DMS53 treated with DMSO at 0.1 percent for 48 hours (cell line): ENCODE measurements at regions not wholly inside any gene's neighbourhood (a gene's known extent, or its start where the extent isn't known, plus 50 kb on each side); places are given as distances from the start of the nearest gene placed in this dataset.
"Not testable (repeated sequence)": the region's sequence is repeated elsewhere in the genome, so short reads cannot be mapped to it uniquely, and the experiment has no call there.

Experiments
- DNase-seq: peaks from one replicate; lab custom pipeline; 2025; ENCODE audit not compliant: unreplicated experiment; lab: John Stamatoyannopoulos, UW

DNA sequence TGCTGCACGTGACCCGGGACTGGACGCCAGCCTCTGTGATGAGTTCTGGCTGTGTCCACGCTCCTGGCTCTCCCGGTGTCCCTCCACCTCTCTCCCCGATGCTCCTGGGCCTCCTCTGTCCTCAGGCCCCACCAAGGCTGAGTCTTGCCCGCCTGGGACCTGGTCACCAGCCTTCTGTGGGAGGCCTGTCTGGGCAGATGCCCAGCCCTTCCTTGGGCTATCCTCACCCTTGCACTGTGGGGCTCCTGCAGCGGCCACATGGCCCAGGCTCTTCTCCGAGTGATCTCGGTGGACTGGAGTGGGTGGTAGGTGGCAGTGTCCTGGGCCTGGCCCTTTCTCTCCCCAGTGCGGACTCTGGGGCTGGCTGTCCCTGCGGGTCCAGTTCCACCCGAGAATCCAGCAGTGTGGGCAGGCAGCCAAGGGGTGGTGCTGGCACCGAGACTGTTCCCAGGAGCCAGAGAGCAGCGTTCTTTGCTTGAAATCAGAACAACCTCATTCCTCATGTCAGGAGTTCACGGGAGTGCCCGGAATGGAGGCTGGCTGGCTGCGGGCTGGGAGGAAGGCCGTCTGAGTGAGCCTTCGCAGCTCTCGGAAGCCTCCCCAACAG lies 94.6 kb downstream of the TMEM121 start:
- not testable (repeated sequence) for DNase-seq

- DNase-seq, result not testable (repeated sequence)
Observed at GRCh38 chr14:105621479-105622328, 95.3 kb downstream of the TMEM121 start.

DNA sequence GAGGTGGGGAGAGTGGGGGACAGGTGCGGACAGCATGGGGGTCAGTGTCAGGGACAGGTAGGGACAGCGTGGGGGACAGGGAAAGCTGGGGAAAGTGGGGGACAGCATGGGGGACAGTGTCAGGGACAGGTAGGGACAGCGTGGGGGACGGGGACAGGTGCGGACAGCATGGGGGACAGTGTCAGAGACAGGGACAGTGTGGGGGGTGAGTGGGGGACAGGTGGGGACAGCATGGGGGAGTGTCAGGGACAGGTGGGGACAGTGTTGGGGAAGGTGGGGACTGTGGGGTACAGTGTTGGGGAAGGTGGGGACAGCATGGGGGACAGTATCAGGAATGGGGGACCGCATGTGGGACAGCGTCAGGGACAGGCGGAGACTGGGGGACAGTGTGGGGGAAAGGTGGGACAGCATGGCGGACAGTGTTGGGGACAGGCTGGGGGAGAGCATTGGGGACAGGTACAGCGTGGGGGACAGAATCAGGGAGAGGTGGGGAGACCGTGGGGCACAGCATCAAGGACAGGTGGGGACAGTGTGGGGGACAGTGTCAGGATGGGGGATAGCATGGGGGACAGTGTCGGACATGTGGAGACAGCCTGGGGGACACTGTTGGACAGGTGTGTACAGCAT lies 96.1 kb downstream of the TMEM121 start:
- no peak for DNase-seq

GRCh38 chr14:105623178-105623577 lies 96.8 kb downstream of the TMEM121 start:
- DNase-seq, result not testable (repeated sequence)

- not testable (repeated sequence) for DNase-seq
Observed at GRCh38 chr14:105624346-105624745, 98.0 kb downstream of the TMEM121 start.

GRCh38 chr14:105624749-105625434 lies 98.5 kb downstream of the TMEM121 start:
- DNase-seq, result not testable (repeated sequence)

DNA sequence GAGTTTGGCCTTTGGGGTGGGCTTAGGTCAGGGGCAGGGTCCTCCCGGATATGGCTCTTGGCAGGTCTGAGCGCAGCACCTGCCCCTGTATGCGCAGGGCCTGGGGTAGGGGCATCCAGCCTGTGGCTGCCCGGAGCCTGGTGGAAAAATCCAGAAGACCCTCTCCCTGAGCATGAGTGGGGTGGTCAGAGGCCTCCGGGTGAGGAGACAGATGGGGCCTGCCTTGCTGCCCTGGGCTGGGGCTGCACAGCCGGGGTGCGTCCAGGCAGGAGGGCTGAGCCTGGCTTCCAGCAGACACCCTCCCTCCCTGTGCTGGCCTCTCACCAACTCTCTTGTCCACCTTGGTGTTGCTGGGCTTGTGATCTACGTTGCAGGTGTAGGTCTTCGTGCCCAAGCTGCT lies 99.1 kb downstream of the TMEM121 start:
- DNase-seq, result not testable (repeated sequence)

GRCh38 chr14:105626111-105626510 lies 99.7 kb downstream of the TMEM121 start:
- not testable (repeated sequence) for DNase-seq

DNA sequence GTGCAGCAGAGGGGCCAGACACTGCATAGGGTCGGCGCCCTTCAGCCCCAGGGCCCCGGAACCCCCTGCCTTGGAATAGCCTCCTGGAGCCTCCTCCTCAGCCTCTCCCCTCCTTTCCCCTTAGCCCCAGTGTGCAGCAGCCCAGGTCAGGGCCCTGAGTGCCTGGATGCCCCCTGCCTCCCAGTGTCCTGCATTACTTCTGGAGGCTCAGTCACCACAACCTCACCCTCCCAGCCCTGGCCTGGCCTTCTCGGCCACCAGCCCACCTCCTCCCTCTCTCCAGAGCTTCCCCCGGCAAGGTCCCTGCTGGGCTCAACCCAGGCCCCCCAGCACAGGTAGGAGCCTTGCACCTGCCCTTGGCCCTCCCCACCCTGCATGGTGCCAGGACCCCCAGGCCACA lies 100.3 kb downstream of the TMEM121 start:
- not testable (repeated sequence) for DNase-seq

- DNase-seq, result not testable (repeated sequence)
Observed at GRCh38 chr14:105627287-105627686, 100.9 kb downstream of the TMEM121 start.

GRCh38 chr14:105627701-105628100 lies 101.3 kb downstream of the TMEM121 start:
- no peak for DNase-seq

GRCh38 chr14:105628126-105628525 lies 101.7 kb downstream of the TMEM121 start:
- not testable (repeated sequence) for DNase-seq

DNA sequence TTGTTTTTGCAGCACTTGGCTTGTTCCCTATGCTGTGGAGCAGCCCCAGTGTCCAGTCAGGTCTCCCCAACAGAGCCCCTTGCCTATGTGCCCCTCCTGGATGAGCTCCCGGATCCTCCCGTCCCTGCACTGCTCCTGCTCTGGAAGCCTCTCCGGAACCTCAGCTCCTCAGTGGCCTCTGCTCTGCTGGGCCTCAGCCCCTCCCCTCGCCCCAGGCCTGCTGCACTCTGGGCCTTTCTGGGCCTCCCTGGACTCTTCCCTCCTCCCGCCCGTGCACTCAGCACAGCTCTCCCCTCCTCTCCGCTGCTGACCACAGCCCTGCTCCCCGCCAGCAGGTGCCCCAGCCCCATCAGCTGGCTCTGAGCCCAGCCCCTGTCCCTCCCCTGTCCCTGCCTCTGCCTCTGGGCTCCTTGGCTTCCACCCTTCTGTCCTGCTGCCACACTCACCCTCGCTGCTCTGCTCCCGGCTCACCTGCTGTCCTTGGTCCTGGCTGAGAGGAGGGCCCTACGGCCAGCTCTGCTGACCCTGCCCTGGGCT lies 102.2 kb downstream of the TMEM121 start:
- not testable (repeated sequence) for DNase-seq

GRCh38 chr14:105629091-105629885 lies 102.9 kb downstream of the TMEM121 start:
- DNase-seq, result not testable (repeated sequence)

DNA sequence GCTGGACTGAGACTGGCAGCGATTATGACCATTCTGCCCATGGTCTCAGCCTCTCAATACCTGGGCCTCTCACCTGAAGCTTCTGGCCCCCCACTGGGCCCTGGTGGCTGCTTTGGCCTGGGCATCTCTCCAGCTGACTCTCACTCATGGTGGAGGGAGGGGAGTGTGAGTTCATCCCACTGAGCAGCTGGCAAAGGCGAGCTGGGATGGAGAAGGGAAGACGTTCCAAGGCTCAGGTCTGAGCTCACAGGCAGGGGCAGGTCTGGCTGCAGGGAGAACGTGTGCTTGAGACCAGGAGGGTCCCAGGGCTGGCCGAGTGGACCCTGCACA lies 103.5 kb downstream of the TMEM121 start:
- no peak for DNase-seq

DNA sequence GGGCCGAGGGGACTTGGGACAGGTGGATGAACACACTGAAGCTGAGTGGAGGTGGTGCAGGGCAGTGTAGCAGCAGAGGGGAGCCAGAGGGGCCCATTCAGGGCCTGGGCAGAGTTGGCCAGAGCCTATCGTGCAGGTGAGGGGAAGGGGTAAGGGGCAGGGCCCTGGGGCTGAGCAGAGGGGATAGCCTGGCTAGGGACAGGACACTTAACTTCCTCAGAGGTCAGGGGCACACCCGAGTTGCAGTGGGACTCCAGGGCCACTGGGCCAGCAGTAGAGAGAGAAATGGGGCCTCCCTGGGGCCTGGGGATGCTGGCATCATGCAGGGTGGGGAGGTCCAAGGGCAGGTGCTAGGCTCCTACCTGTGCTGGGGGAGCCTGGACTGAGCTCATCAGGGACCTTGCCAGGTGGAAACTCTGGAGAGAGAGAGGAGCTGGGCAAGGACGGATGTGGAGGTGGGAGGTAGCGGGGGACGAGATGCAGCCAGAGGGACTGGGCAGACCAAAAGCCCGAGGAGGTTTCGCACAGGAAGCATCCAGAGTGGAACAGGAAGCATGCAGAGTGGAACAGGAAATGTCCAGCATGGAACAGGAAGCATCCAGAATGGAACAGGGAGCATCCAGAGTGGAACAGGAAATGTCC lies 104.0 kb downstream of the TMEM121 start:
- not testable (repeated sequence) for DNase-seq

GRCh38 chr14:105630935-105631779 lies 104.8 kb downstream of the TMEM121 start:
- not testable (repeated sequence) for DNase-seq

- no peak for DNase-seq
Observed at GRCh38 chr14:105632010-105632409, 105.6 kb downstream of the TMEM121 start.

DNA sequence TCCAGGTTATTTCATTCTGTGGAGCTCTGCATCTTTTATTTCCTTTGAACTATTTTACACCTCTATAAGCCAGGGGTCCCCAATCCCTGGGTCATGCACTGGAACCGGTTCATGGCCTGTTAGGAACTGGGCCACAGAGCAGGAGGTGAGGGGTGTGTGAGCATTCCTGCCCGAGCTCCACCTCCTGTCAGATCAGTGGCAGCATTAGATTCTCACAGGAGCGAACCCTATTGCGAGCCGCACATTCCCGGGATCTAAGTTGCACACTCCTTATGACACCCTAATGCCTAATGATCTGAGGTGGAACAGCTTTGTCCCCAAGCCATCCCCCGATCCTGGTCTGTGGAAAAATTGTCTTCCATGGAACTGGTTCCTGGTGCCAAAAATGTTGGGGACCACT lies 107.2 kb downstream of the TMEM121 start:
- DNase-seq, result not testable (repeated sequence)
